ENCODE measurements at regions not wholly inside any gene's neighbourhood (a gene's known extent, or its start where the extent isn't known, plus 50 kb on each side); places are given as distances from the start of the nearest gene placed in this dataset.

GRCh38 chr1:208852911-208853310, 608.7 kb upstream of the PLXNA2 start:
- intact Hi-C loops (cut with DNase I): no loop called here
- Histone ChIP-seq H3K36me3 (no peaks in the 10 kb centered on the region), H3K4me3 (no peak overlapping the region), H3K4me1 (no peaks in the 10 kb centered on the region), H3K27me3 (no peaks in the 10 kb centered on the region), H3K9me3 (no peaks in the 10 kb centered on the region), H3K27ac (no peak overlapping the region)
- DNase-seq (ENCODE audit: low spot score in 2 of 2): no peak
- no peak for TF ChIP-seq CTCF (IDR thresholded peaks at IDR 0.05)

GRCh38 chr1:208855403-208855802, 611.2 kb upstream of the PLXNA2 start:
- Histone ChIP-seq H3K4me1 (no peaks in the 10 kb centered on the region), H3K9me3 (no peaks in the 10 kb centered on the region), H3K4me3 (no peak overlapping the region), H3K27me3 (no peaks in the 10 kb centered on the region), H3K27ac (no peak overlapping the region), H3K36me3 (no peaks in the 10 kb centered on the region)
- TF ChIP-seq CTCF (IDR thresholded peaks at IDR 0.05): no peak
- intact Hi-C loops (cut with DNase I): no loop called here
- DNase-seq (ENCODE audit: low spot score in 2 of 2): no peak

- intact Hi-C loops (cut with DNase I): no loop called here
- TF ChIP-seq CTCF (IDR thresholded peaks at IDR 0.05): no peak
- Histone ChIP-seq H3K9me3 (no peaks in the 10 kb centered on the region), H3K27ac (no peak overlapping the region), H3K4me3 (no peak overlapping the region), H3K27me3 (no peaks in the 10 kb centered on the region), H3K36me3 (no peaks in the 10 kb centered on the region), H3K4me1 (no peaks in the 10 kb centered on the region)
- no peak for DNase-seq (ENCODE audit: low spot score in 2 of 2)
Measured at GRCh38 chr1:208857465-208857864, 613.3 kb upstream of the PLXNA2 start.

- Histone ChIP-seq H3K4me1 (no peaks in the 10 kb centered on the region), H3K27me3 (no peaks in the 10 kb centered on the region), H3K4me3 (no peak overlapping the region), H3K9me3 (no peaks in the 10 kb centered on the region), H3K36me3 (no peaks in the 10 kb centered on the region), H3K27ac (no peak overlapping the region)
- DNase-seq (ENCODE audit: low spot score in 2 of 2): no peak
- TF ChIP-seq CTCF (IDR thresholded peaks at IDR 0.05): no peak
- intact Hi-C loops (cut with DNase I): no loop called here
Measured at GRCh38 chr1:208858738-208859137, 614.6 kb upstream of the PLXNA2 start.

- no peaks in the 10 kb centered on the region for H3K27me3 ChIP-seq
- no peaks in the 10 kb centered on the region for H3K36me3 ChIP-seq
- no peak overlapping the region for H3K4me3 ChIP-seq
- no peak for TF ChIP-seq CTCF (IDR thresholded peaks at IDR 0.05)
- no peak overlapping the region for H3K27ac ChIP-seq
- H3K4me1 ChIP-seq: no peaks in the 10 kb centered on the region
- intact Hi-C loops (cut with DNase I): no loop called here
- no peak for DNase-seq (ENCODE audit: low spot score in 2 of 2)
- no peaks in the 10 kb centered on the region for H3K9me3 ChIP-seq
Measured at GRCh38 chr1:208864366-208864965, 620.3 kb upstream of the PLXNA2 start.

Measured in ascending aorta (tissue), 2 donors.